ENCODE measurements at regions not wholly inside any gene's neighbourhood (a gene's known extent, or its start where the extent isn't known, plus 50 kb on each side); places are given as distances from the start of the nearest gene placed in this dataset.

DNA sequence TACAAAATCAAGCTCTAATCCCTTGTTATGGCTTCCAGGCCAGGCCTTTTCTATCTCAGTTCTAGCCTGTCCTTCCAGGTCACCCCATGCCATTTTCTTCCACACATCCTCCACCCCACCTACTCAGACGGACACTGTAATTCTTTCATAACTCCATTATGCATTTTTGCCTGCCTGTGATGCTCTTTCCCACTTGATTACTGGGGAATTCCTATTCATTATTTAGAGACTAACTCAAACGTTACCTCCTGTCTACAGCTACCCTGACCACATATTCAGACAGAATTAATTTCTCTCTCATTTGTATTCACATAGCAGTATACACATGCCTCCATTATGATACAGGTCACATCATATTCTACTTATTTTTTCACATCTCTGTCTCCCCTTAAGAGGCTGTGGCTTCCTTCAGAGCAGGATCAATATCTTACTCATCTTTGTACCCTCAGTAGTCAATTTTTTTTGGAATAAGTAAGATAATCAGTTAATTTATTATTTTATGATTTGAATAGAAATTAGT is 156.5 kb upstream of the ZC3H12C start:
- no peak overlapping the region for H3K27ac ChIP-seq
- H3K4me3 ChIP-seq = no peak overlapping the region
- TF ChIP-seq POLR2A (IDR thresholded peaks at IDR 0.05) (no peak), POLR2AphosphoS5 (IDR thresholded peaks at IDR 0.05; ENCODE audit: insufficient read depth in 1 of 2, low read depth in 1 of 2) (no peak)
- TF ChIP-seq, protein P1, sequence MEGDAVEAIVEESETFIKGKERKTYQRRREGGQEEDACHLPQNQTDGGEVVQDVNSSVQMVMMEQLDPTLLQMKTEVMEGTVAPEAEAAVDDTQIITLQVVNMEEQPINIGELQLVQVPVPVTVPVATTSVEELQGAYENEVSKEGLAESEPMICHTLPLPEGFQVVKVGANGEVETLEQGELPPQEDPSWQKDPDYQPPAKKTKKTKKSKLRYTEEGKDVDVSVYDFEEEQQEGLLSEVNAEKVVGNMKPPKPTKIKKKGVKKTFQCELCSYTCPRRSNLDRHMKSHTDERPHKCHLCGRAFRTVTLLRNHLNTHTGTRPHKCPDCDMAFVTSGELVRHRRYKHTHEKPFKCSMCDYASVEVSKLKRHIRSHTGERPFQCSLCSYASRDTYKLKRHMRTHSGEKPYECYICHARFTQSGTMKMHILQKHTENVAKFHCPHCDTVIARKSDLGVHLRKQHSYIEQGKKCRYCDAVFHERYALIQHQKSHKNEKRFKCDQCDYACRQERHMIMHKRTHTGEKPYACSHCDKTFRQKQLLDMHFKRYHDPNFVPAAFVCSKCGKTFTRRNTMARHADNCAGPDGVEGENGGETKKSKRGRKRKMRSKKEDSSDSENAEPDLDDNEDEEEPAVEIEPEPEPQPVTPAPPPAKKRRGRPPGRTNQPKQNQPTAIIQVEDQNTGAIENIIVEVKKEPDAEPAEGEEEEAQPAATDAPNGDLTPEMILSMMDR (IDR thresholded peaks at IDR 0.05) = no peak
- no peaks in the 10 kb centered on the region for H3K27me3 ChIP-seq
- intact Hi-C loops (cut with DNase I) = no loop called here
- no peaks in the 10 kb centered on the region for H3K36me3 ChIP-seq
- no peaks in the 10 kb centered on the region for H3K9me3 ChIP-seq
- DNase-seq (ENCODE audit: extremely low spot score in 2 of 2) = no peak
- H3K4me1 ChIP-seq = no peaks in the 10 kb centered on the region

DNA sequence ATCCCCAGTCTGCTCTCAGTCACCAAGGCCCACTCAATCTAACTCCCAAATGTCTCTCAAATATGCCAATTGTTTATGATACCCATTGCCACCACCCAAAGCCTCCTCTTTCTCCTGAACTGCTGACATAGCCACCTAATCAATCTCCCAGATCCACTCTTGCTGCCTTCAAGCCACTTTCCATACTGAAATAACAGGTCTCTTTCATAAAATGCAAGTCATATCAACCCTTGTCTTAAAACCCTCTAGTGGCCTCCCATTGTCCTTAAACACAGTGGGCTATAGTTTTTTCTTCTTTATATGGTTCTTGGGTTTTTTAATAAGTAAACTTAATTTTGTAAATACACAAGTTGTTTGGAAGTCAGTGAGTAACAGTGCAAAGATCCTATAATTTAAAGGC is 155.2 kb upstream of the ZC3H12C start:
- H3K27me3 ChIP-seq = no peaks in the 10 kb centered on the region
- H3K27ac ChIP-seq = no peak overlapping the region
- H3K4me1 ChIP-seq = no peaks in the 10 kb centered on the region
- intact Hi-C loops (cut with DNase I) = no loop called here
- no peak for DNase-seq (ENCODE audit: extremely low spot score in 2 of 2)
- no peaks in the 10 kb centered on the region for H3K36me3 ChIP-seq
- no peak overlapping the region for H3K4me3 ChIP-seq
- no peak for TF ChIP-seq POLR2A (IDR thresholded peaks at IDR 0.05)
- TF ChIP-seq POLR2AphosphoS5 (IDR thresholded peaks at IDR 0.05; ENCODE audit: insufficient read depth in 1 of 2, low read depth in 1 of 2) = no peak
- TF ChIP-seq, protein P1 (IDR thresholded peaks at IDR 0.05) = no peak
- H3K9me3 ChIP-seq = no peaks in the 10 kb centered on the region

DNA sequence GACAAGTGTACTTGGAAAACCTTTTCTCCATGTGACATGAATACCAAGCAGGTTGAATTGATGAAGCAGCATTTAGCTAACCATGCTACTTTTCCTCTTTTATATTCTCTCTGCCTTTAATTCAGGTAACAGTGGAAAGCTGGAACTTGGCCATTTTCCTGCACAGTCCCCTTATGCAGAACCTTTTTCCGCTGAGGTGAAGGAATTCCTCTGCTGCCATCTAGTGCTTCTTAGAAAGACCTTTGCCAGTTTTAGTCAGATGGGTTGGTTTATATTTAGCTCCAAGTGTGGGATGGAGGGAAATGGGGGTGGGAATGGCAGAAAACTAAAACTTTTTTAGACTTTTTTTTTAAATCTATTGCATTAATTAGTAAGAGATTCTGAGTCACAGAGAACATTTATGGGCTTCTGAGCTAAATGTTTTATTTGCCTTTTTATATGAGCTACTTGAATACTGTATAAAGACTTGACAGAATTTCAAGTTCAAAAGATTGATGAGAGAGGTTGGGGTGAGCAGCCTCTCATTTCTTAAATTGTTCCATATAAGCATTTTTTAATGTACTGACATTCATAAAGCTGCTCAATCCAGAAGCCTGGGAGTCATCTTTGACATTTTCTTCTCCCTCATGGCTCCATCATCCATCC is 153.9 kb upstream of the ZC3H12C start:
- TF ChIP-seq, protein P1 (IDR thresholded peaks at IDR 0.05) = peak in 2 of 3 experiments; percentile 17 to 33
- no peak for TF ChIP-seq POLR2A (IDR thresholded peaks at IDR 0.05)
- intact Hi-C loops (cut with DNase I) = no loop called here
- no peak for DNase-seq (ENCODE audit: extremely low spot score in 2 of 2)
- Histone ChIP-seq H3K4me1 (no peaks in the 10 kb centered on the region), H3K4me3 (no peak overlapping the region), H3K36me3 (no peaks in the 10 kb centered on the region), H3K9me3 (no peaks in the 10 kb centered on the region), H3K27ac (no peak overlapping the region), H3K27me3 (no peaks in the 10 kb centered on the region)

DNA sequence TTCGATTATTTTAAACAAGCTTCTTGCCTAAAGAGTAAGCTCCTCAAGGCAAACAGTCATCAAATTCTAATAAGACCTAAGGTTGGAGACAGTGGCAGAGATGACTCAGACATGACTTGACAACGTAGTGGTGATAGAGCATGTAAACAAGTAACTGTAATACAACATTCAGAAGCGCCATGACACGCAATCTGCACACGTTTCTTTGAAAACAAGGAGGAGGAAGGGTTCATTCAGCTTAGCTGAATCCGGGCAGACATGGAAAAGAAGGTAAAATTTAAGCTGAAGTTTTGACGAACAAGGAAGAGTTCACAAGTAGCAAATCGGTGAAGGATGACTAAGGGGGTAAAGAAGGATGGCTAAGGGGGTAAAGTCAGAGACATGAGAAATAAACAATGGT is 152.4 kb upstream of the ZC3H12C start:
- Histone ChIP-seq H3K4me1 (no peaks in the 10 kb centered on the region), H3K27me3 (no peaks in the 10 kb centered on the region), H3K4me3 (no peak overlapping the region), H3K36me3 (no peaks in the 10 kb centered on the region), H3K27ac (no peak overlapping the region), H3K9me3 (no peaks in the 10 kb centered on the region)
- no peak for DNase-seq (ENCODE audit: extremely low spot score in 2 of 2)
- TF ChIP-seq, protein P1 (IDR thresholded peaks at IDR 0.05) = no peak
- intact Hi-C loops (cut with DNase I) = loop anchor here (10.0 kb wide), 1 partner anchor 434 kb away; no protein-coding TSS in a partner anchor

DNA sequence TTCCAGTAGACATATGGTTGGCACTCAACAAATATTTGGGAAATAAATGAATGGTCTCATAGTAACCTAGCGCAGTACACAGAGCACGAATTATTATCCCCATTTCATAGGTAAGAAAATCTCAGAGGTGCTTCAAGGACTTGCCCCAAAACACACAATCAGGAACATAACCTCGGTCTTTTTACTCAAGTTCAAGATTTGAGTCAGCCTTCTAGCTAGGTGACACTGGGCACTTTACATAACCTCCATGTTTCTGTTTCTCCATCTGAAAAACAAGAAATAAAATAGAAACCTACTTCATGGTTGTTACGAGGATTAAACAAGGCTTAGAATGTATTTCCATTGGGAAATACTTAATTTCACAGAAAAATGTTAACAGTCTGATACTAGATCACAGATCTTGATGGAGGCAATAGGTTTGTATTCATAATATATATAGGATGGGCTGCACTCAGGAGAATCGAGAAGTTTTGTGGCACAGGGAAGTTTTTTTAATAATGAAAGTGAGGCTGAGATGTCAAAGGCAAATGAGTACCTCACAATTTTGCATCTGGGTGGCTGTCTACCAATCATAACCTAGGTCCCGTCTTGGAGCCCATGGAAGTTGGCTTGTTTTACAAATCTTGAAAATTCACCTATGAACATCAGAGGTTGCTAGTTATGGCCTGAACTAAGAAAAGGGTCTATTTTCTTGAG is 147.4 kb upstream of the ZC3H12C start:
- no peak overlapping the region for H3K27ac ChIP-seq
- H3K4me3 ChIP-seq = no peak overlapping the region
- H3K9me3 ChIP-seq = no peaks in the 10 kb centered on the region
- no peaks in the 10 kb centered on the region for H3K36me3 ChIP-seq
- TF ChIP-seq POLR2AphosphoS5 (IDR thresholded peaks at IDR 0.05; ENCODE audit: insufficient read depth in 1 of 2, low read depth in 1 of 2) = no peak
- no peak for TF ChIP-seq POLR2A (IDR thresholded peaks at IDR 0.05)
- TF ChIP-seq, protein P1 (IDR thresholded peaks at IDR 0.05) = no peak
- intact Hi-C loops (cut with DNase I) = loop anchor here (10.0 kb wide), 1 partner anchor 429 kb away; no protein-coding TSS in a partner anchor
- no peaks in the 10 kb centered on the region for H3K27me3 ChIP-seq
- DNase-seq (ENCODE audit: extremely low spot score in 2 of 2) = no peak
- H3K4me1 ChIP-seq = no peaks in the 10 kb centered on the region
